ENCODE measurements at regions not wholly inside any gene's neighbourhood (a gene's known extent, or its start where the extent isn't known, plus 50 kb on each side); places are given as distances from the start of the nearest gene placed in this dataset.

- TF ChIP-seq CTCF (IDR thresholded peaks at IDR 0.05; ENCODE audit: low read length): peak; percentile 44
- no peak for TF ChIP-seq EZH2 (optimal IDR thresholded peaks at IDR 0.05; ENCODE audit: low read depth, low read length)
Measured at GRCh38 chr14:30214461-30215090, 286.9 kb upstream of the PRKD1 start.
